ENCODE measurements at regions not wholly inside any gene's neighbourhood (a gene's known extent, or its start where the extent isn't known, plus 50 kb on each side); places are given as distances from the start of the nearest gene placed in this dataset.
"Not testable (repeated sequence)": the region's sequence is repeated elsewhere in the genome, so short reads cannot be mapped to it uniquely, and the experiment has no call there.

- no peak for DNase-seq (ENCODE audit: low read depth in 2 of 2)
Measured at GRCh38 chr15:56811586-56811985, 78.3 kb upstream of the ZNF280D start.

GRCh38 chr15:56808160-56808559 lies 74.9 kb upstream of the ZNF280D start:
- DNase-seq (ENCODE audit: low read depth in 2 of 2) = no peak

- DNase-seq (ENCODE audit: low read depth in 2 of 2) = no peak
Measured at GRCh38 chr15:56806148-56806536, 72.8 kb upstream of the ZNF280D start.

- no peak for DNase-seq (ENCODE audit: low read depth in 2 of 2)
Measured at GRCh38 chr15:56805466-56806147, 72.3 kb upstream of the ZNF280D start.

- DNase-seq (ENCODE audit: low read depth in 2 of 2) = no peak
Measured at GRCh38 chr15:56804938-56805337, 71.6 kb upstream of the ZNF280D start.

- DNase-seq (ENCODE audit: low read depth in 2 of 2) = no peak
Measured at GRCh38 chr15:56804279-56804678, 71.0 kb upstream of the ZNF280D start.

- no peak for DNase-seq (ENCODE audit: low read depth in 2 of 2)
Measured at GRCh38 chr15:56802161-56802560, 68.9 kb upstream of the ZNF280D start.

- no peak for DNase-seq (ENCODE audit: low read depth in 2 of 2)
Measured at GRCh38 chr15:56798639-56799038, 65.3 kb upstream of the ZNF280D start.

GRCh38 chr15:56797720-56798275 lies 64.5 kb upstream of the ZNF280D start:
- no peak for DNase-seq (ENCODE audit: low read depth in 2 of 2)

GRCh38 chr15:56795502-56795901 lies 62.2 kb upstream of the ZNF280D start:
- no peak for DNase-seq (ENCODE audit: low read depth in 2 of 2)

- DNase-seq (ENCODE audit: low read depth in 2 of 2) = no peak
Measured at GRCh38 chr15:56794553-56795329, 61.4 kb upstream of the ZNF280D start.

- no peak for DNase-seq (ENCODE audit: low read depth in 2 of 2)
Measured at GRCh38 chr15:56794165-56794552, 60.9 kb upstream of the ZNF280D start.

GRCh38 chr15:56792211-56792610 lies 58.9 kb upstream of the ZNF280D start:
- no peak for DNase-seq (ENCODE audit: low read depth in 2 of 2)

GRCh38 chr15:56791521-56791920 lies 58.2 kb upstream of the ZNF280D start:
- DNase-seq (ENCODE audit: low read depth in 2 of 2) = not testable (repeated sequence)

- DNase-seq (ENCODE audit: low read depth in 2 of 2) = no peak
Measured at GRCh38 chr15:56788359-56788758, 55.0 kb upstream of the ZNF280D start.

- DNase-seq (ENCODE audit: low read depth in 2 of 2) = no peak
Measured at GRCh38 chr15:56786966-56787365, 53.7 kb upstream of the ZNF280D start.

GRCh38 chr15:56783857-56784661 lies 50.8 kb upstream of the ZNF280D start:
- DNase-seq (ENCODE audit: low read depth in 2 of 2) = no peak

GRCh38 chr15:56783156-56783856 lies 50.0 kb upstream of the ZNF280D start:
- no peak for DNase-seq (ENCODE audit: low read depth in 2 of 2)
